Karpas-422 (cell line): ENCODE measurements at regions not wholly inside any gene's neighbourhood (a gene's known extent, or its start where the extent isn't known, plus 50 kb on each side); places are given as distances from the start of the nearest gene placed in this dataset.
A peak's percentile ranks its signal among the peaks of the same experiment; 100 is the strongest.

ENCODE experiments used
- DNase-seq: peaks from one replicate; pipeline ENCODE4 v3.0.0-alpha.2; 2015
- H2AFZ ChIP-seq: fragments of 200-600 bp; sonication (generic); 2 replicates; pipeline ENCODE4 v1.6.1; 2014; ENCODE audit warnings: antibody characterized with exemption, low read length, mixed read lengths
- H3K27ac ChIP-seq: fragments of 200-600 bp; sonication (generic); 2 replicates; pipeline ENCODE4 v1.5.1; 2014; ENCODE audit warnings: mild to moderate bottlenecking, low read length, moderate library complexity
- H3K27me3 ChIP-seq: fragments of 200-600 bp; sonication (generic); 2 replicates; pipeline ENCODE4 v1.6.1; 2014; ENCODE audit warnings: low read length, mixed read lengths
- H3K36me3 ChIP-seq: fragments of 200-600 bp; sonication (generic); 2 replicates; pipeline ENCODE4 v1.6.1; 2014; ENCODE audit warnings: low read length, mixed read lengths; ENCODE audit not compliant: insufficient read depth
- H3K4me1 ChIP-seq: fragments of 200-600 bp; sonication (generic); 2 replicates; pipeline ENCODE4 v1.6.1; 2014; ENCODE audit warnings: mild to moderate bottlenecking, low read length, mixed read lengths
- H3K4me2 ChIP-seq: fragments of 200-600 bp; sonication (generic); 2 replicates; pipeline ENCODE4 v1.6.1; 2014; ENCODE audit warnings: low read length, low read depth, mild to moderate bottlenecking; ENCODE audit not compliant: poor library complexity, severe bottlenecking
- H3K4me3 ChIP-seq: fragments of 200-600 bp; sonication (generic); 2 replicates; pipeline ENCODE4 v1.5.1; 2014; ENCODE audit warnings: mild to moderate bottlenecking, antibody characterized with exemption, low read length, mixed read lengths
- H3K79me2 ChIP-seq: fragments of 200-600 bp; sonication (generic); 2 replicates; pipeline ENCODE4 v1.6.1; 2014; ENCODE audit warnings: mild to moderate bottlenecking, low read length, mixed read lengths
- H3K9ac ChIP-seq: fragments of 200-600 bp; sonication (generic); 2 replicates; pipeline ENCODE4 v1.6.0; 2014; ENCODE audit warnings: low read length
- H3K9me2 ChIP-seq: fragments of 200-600 bp; sonication (generic), shearing (Covaris generic); replicated peaks from 2 replicates; pipeline ENCODE4 v1.6.0; 2014; ENCODE audit warnings: mild to moderate bottlenecking, low read length, moderate library complexity; ENCODE audit not compliant: insufficient read depth
- H3K9me3 ChIP-seq: fragments of 300-700, 200-600 bp; sonication (generic); 2 replicates; pipeline ENCODE4 v1.6.1; 2014; ENCODE audit warnings: low read length, mixed read lengths
- H4K20me1 ChIP-seq: fragments of 200-600 bp; sonication (generic); 2 replicates; pipeline ENCODE4 v1.6.1; 2014; ENCODE audit warnings: mild to moderate bottlenecking, antibody characterized with exemption, low read length, low read depth; ENCODE audit not compliant: insufficient read depth

DNA sequence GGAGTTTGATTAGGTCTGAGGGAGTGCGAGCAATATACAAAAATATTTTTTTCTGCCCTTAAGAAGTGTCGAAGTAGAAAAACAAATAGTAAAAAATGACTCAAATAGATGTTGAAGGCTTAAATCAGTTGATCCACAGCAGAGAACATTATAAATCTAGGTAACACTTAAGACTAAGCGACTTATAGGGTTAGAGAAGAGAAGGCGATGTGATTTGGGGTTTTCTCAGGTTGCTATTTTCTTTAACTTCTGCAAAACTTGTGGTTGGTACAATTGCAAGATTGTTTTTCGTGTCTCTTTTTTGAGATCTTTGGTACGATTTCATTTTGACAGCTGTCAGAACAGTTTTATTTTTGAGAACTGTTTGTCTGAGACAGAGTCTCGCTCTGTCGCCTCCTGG lies 1479.5 kb downstream of the PCDH7 start:
- no peaks in the 10 kb centered on the region for H3K4me1 ChIP-seq
- H3K79me2 ChIP-seq, result no peaks in the 10 kb centered on the region
- no peak for DNase-seq
- no peaks in the 10 kb centered on the region for H3K9me2 ChIP-seq
- H3K4me2 ChIP-seq, result no peak overlapping the region
- H3K9ac ChIP-seq, result no peak overlapping the region
- H3K27ac ChIP-seq, result no peak overlapping the region
- no peak overlapping the region for H3K4me3 ChIP-seq
- peaks cover 24% of the 10 kb centered on the region for H3K9me3 ChIP-seq
- H3K27me3 ChIP-seq, result no peaks in the 10 kb centered on the region
- H4K20me1 ChIP-seq, result no peaks in the 10 kb centered on the region
- H3K36me3 ChIP-seq, result no peaks in the 10 kb centered on the region
- no peak overlapping the region for H2AFZ ChIP-seq

DNA sequence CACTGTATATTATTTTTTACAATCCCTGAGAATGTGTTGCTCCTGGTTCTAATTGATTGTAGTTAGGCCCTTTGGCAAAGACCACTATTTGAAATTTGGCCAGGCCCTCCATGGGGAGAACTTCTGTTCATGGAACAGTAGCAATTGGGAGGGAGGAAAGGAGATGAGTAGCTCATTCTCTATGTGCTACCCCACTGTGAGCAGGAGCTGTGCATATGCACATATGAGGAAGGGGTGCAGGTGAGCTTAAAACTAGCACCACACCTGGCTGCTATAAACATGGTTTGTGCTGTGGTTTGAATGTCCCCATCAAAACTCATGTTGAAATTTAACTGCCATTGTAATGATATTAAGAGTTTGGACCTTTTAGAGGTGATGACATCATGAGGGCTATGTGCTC lies 1483.2 kb downstream of the PCDH7 start:
- no peak for DNase-seq
- H4K20me1 ChIP-seq, result no peaks in the 10 kb centered on the region
- H3K27ac ChIP-seq, result no peak overlapping the region
- no peaks in the 10 kb centered on the region for H3K79me2 ChIP-seq
- H3K4me3 ChIP-seq, result no peak overlapping the region
- no peak overlapping the region for H2AFZ ChIP-seq
- H3K9me3 ChIP-seq, result peaks cover 30% of the 10 kb centered on the region
- no peaks in the 10 kb centered on the region for H3K36me3 ChIP-seq
- H3K4me1 ChIP-seq, result no peaks in the 10 kb centered on the region
- no peak overlapping the region for H3K9ac ChIP-seq
- no peaks in the 10 kb centered on the region for H3K9me2 ChIP-seq
- no peak overlapping the region for H3K4me2 ChIP-seq
- no peaks in the 10 kb centered on the region for H3K27me3 ChIP-seq

DNA sequence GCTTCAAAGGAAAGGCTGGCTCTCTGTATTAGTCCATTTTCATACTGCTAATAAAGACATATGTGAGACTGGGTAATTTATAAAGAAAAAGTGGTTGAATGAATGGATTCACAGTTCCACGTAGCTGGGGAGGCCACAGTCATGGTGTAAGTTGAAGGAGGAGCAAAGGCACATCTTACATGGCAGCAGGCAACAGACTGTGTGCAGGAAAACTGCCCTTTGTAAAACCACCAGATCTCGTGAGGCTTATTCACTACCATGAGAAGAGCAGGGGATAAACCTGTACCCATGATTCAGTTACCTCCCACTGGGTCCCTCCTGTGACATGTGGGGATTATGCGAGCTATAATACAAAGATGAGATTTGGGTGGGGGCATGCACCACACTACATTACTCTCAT lies 1486.6 kb downstream of the PCDH7 start:
- Histone ChIP-seq H3K9me2 (no peaks in the 10 kb centered on the region), H3K36me3 (no peaks in the 10 kb centered on the region), H4K20me1 (no peaks in the 10 kb centered on the region), H3K27me3 (no peaks in the 10 kb centered on the region), H3K79me2 (no peaks in the 10 kb centered on the region), H3K9me3 (peaks cover 47% of the 10 kb centered on the region), H3K9ac (no peak overlapping the region), H3K4me3 (no peak overlapping the region), H3K4me2 (no peak overlapping the region), H3K27ac (no peak overlapping the region), H2AFZ (no peak overlapping the region), H3K4me1 (no peaks in the 10 kb centered on the region)
- DNase-seq, result no peak

- Histone ChIP-seq H3K4me2 (no peak overlapping the region), H3K4me1 (no peaks in the 10 kb centered on the region), H3K9me3 (peaks cover 44% of the 10 kb centered on the region), H3K79me2 (no peaks in the 10 kb centered on the region), H4K20me1 (no peaks in the 10 kb centered on the region), H3K9me2 (no peaks in the 10 kb centered on the region), H3K27ac (no peak overlapping the region), H2AFZ (no peak overlapping the region), H3K9ac (no peak overlapping the region), H3K36me3 (no peaks in the 10 kb centered on the region), H3K27me3 (no peaks in the 10 kb centered on the region), H3K4me3 (no peak overlapping the region)
- no peak for DNase-seq
Measured at GRCh38 chr4:32207456-32207855, 1487.3 kb downstream of the PCDH7 start.

GRCh38 chr4:32215277-32215676 lies 1495.1 kb downstream of the PCDH7 start:
- Histone ChIP-seq H3K4me2 (no peak overlapping the region), H3K4me1 (no peaks in the 10 kb centered on the region), H2AFZ (no peak overlapping the region), H3K9me2 (no peaks in the 10 kb centered on the region), H4K20me1 (no peaks in the 10 kb centered on the region), H3K27me3 (no peaks in the 10 kb centered on the region), H3K4me3 (no peak overlapping the region), H3K27ac (no peak overlapping the region), H3K9me3 (peaks cover 22% of the 10 kb centered on the region), H3K79me2 (no peaks in the 10 kb centered on the region), H3K9ac (no peak overlapping the region), H3K36me3 (no peaks in the 10 kb centered on the region)
- no peak for DNase-seq

- H3K27me3 ChIP-seq, result no peaks in the 10 kb centered on the region
- H3K9ac ChIP-seq, result no peak overlapping the region
- H4K20me1 ChIP-seq, result no peaks in the 10 kb centered on the region
- peaks cover 14% of the 10 kb centered on the region for H3K9me3 ChIP-seq
- no peaks in the 10 kb centered on the region for H3K4me1 ChIP-seq
- no peak for DNase-seq
- no peaks in the 10 kb centered on the region for H3K79me2 ChIP-seq
- peak overlapping the region; percentile 19; the same call in 1 of the 2 replicates for H3K4me3 ChIP-seq
- no peak overlapping the region for H2AFZ ChIP-seq
- no peak overlapping the region for H3K27ac ChIP-seq
- no peaks in the 10 kb centered on the region for H3K36me3 ChIP-seq
- H3K9me2 ChIP-seq, result no peaks in the 10 kb centered on the region
- no peak overlapping the region for H3K4me2 ChIP-seq
Measured at GRCh38 chr4:32216502-32216901, 1496.3 kb downstream of the PCDH7 start.

DNA sequence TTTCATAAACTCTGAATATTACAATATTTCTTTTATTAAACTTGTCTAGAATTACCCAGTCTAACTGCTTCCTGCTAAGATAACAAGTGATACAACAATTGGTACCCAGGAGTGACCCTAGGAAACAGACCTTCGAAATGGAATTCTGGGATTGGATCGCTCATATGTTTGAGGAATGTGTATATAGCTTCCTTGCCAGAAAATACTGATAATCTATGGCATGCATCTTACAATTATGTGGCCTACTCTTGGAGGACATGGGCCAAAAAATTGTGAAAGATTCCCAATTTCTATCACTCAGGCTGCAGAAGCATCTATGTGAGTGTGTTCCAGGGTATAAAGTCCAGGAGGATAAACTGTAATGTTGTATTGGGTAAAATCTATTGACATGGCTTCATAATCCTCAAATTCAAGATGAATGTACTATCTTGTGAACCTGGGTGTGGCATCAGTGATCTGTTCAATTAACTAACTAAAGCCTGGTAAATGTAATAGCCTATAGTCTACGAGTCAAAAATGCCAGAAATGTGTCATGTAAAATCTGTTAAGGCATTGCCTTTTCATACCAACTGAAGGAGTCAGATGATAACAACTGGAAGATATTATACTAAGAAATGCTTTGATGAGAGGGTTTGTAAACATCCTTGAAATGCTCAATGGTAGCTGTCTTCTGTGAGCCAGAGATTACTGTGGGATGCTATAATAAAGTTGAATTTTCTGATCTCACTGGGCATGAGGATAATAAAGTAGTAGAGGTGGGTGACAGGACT lies 1499.3 kb downstream of the PCDH7 start:
- no peak for DNase-seq
- no peaks in the 10 kb centered on the region for H4K20me1 ChIP-seq
- H3K4me2 ChIP-seq, result no peak overlapping the region
- no peak overlapping the region for H2AFZ ChIP-seq
- H3K36me3 ChIP-seq, result no peaks in the 10 kb centered on the region
- peaks cover 15% of the 10 kb centered on the region for H3K9me3 ChIP-seq
- H3K4me1 ChIP-seq, result no peaks in the 10 kb centered on the region
- no peak overlapping the region for H3K4me3 ChIP-seq
- H3K27ac ChIP-seq, result no peak overlapping the region
- H3K27me3 ChIP-seq, result no peaks in the 10 kb centered on the region
- H3K9ac ChIP-seq, result no peak overlapping the region
- H3K79me2 ChIP-seq, result no peaks in the 10 kb centered on the region
- no peaks in the 10 kb centered on the region for H3K9me2 ChIP-seq

DNA sequence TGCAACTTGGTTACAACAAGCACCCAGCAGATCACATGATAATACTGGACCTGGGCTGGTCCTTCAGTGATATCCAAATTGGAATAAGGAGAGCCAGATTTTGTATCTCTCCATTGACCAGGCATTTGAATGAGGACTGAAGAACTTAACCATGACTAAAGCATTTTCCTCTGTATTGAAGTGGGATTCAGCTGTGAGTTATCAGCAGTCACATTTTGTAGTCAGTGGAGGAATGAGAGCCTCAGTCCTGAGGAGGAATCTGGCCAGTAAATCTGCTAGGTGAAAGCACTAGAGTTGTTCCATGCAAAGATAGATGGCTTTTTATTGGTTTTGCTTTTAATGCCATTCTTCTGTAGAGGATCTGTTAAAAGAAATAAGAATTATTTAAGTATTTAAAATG lies 1506.0 kb downstream of the PCDH7 start:
- no peaks in the 10 kb centered on the region for H3K9me2 ChIP-seq
- H3K4me3 ChIP-seq, result no peak overlapping the region
- H3K4me2 ChIP-seq, result no peak overlapping the region
- no peak for DNase-seq
- H3K27ac ChIP-seq, result no peak overlapping the region
- H3K79me2 ChIP-seq, result no peaks in the 10 kb centered on the region
- H3K9ac ChIP-seq, result no peak overlapping the region
- no peak overlapping the region for H2AFZ ChIP-seq
- no peaks in the 10 kb centered on the region for H4K20me1 ChIP-seq
- H3K36me3 ChIP-seq, result no peaks in the 10 kb centered on the region
- H3K4me1 ChIP-seq, result no peaks in the 10 kb centered on the region
- H3K27me3 ChIP-seq, result no peaks in the 10 kb centered on the region
- H3K9me3 ChIP-seq, result peaks cover 29% of the 10 kb centered on the region
